PC-9 (cell line): ENCODE measurements at regions not wholly inside any gene's neighbourhood (a gene's known extent, or its start where the extent isn't known, plus 50 kb on each side); places are given as distances from the start of the nearest gene placed in this dataset.

Experiments
- CTCF ChIP-seq: fragments of 200-600 bp; sonication (generic); conservative IDR thresholded peaks from 2 replicates; pipeline ENCODE4 v1.6.1; 2017; ENCODE audit warnings: mixed run types, antibody characterized with exemption, mild to moderate bottlenecking, moderate library complexity
- EZH2 ChIP-seq: fragments of 200-600 bp; sonication (generic); IDR thresholded peaks from 2 replicates; pipeline ENCODE4 v1.8.0; 2017; ENCODE audit warnings: antibody characterized with exemption, low read depth

GRCh38 chr12:78402366-78403134 is 462.0 kb upstream of the SYT1 start:
- TF ChIP-seq CTCF (no peak), EZH2 (no peak)
